ENCODE measurements at regions not wholly inside any gene's neighbourhood (a gene's known extent, or its start where the extent isn't known, plus 50 kb on each side); places are given as distances from the start of the nearest gene placed in this dataset.

- TF ChIP-seq CTCF (IDR thresholded peaks at IDR 0.05; ENCODE audit: insufficient read depth, low read length, missing control alignments), result no peak
- no peak for DNase-seq (ENCODE audit: low read depth, low spot score)
- POLR2A ChIA-PET, result no interaction called here
- H3K4me3 ChIP-seq (ENCODE audit: low read depth, low read length), result no peak overlapping the region
- CTCF ChIA-PET, result interaction anchor here (3.1 kb wide), 1 partner anchor 24 kb away, joined by 12 read pairs; no protein-coding TSS in a partner anchor
Measured at GRCh38 chr21:36606983-36607325, 92.0 kb upstream of the SIM2 start.

GRCh38 chr21:36608041-36608896 lies 90.6 kb upstream of the SIM2 start:
- no peak for DNase-seq (ENCODE audit: low read depth, low spot score)
- POLR2A ChIA-PET, result no interaction called here
- H3K4me3 ChIP-seq (ENCODE audit: low read depth, low read length), result no peak overlapping the region
- no peak for TF ChIP-seq CTCF (IDR thresholded peaks at IDR 0.05; ENCODE audit: insufficient read depth, low read length, missing control alignments)
- CTCF ChIA-PET, result interaction anchor here (0.6 to 3.1 kb wide), 3 partner anchors 18 to 22 kb away, joined by 3 to 12 read pairs (median 3); no protein-coding TSS in a partner anchor

- no peak for DNase-seq (ENCODE audit: low read depth, low spot score)
- CTCF ChIA-PET, result interaction anchor here (0.6 to 1.0 kb wide), 2 partner anchors 18 to 21 kb away, joined by 3 read pairs; no protein-coding TSS in a partner anchor
- POLR2A ChIA-PET, result no interaction called here
Measured at GRCh38 chr21:36608897-36609225, 90.1 kb upstream of the SIM2 start.

GRCh38 chr21:36609654-36610053 lies 89.3 kb upstream of the SIM2 start:
- CTCF ChIA-PET, result interaction anchor here (0.9 to 1.4 kb wide), 3 partner anchors 14 to 21 kb away, joined by 3 to 9 read pairs (median 3); no protein-coding TSS in a partner anchor
- POLR2A ChIA-PET, result no interaction called here
- DNase-seq (ENCODE audit: low read depth, low spot score), result no peak
- H3K4me3 ChIP-seq (ENCODE audit: low read depth, low read length), result no peak overlapping the region
- TF ChIP-seq CTCF (IDR thresholded peaks at IDR 0.05; ENCODE audit: insufficient read depth, low read length, missing control alignments), result no peak

More at GRCh38 chr21:36608897-36609225, 90.1 kb upstream of the SIM2 start:
- no peak for TF ChIP-seq CTCF (IDR thresholded peaks at IDR 0.05; ENCODE audit: insufficient read depth, low read length, missing control alignments)
- H3K4me3 ChIP-seq (ENCODE audit: low read depth, low read length), result no peak overlapping the region

- TF ChIP-seq CTCF (IDR thresholded peaks at IDR 0.05; ENCODE audit: insufficient read depth, low read length, missing control alignments), result no peak
- H3K4me3 ChIP-seq (ENCODE audit: low read depth, low read length), result no peak overlapping the region
- ChIA-PET CTCF (interaction anchor here (0.9 to 1.4 kb wide), 3 partner anchors 15 to 20 kb away, joined by 3 to 9 read pairs (median 4); no protein-coding TSS in a partner anchor), POLR2A (no interaction called here)
- DNase-seq (ENCODE audit: low read depth, low spot score), result no peak
Measured at GRCh38 chr21:36610201-36610600, 88.7 kb upstream of the SIM2 start.

- H3K4me3 ChIP-seq (ENCODE audit: low read depth, low read length), result no peak overlapping the region
- DNase-seq (ENCODE audit: low read depth, low spot score), result no peak
- ChIA-PET CTCF (interaction anchor here (1.1 to 1.4 kb wide), 2 partner anchors 14 to 19 kb away, joined by 4 to 9 read pairs; no protein-coding TSS in a partner anchor), POLR2A (no interaction called here)
- no peak for TF ChIP-seq CTCF (IDR thresholded peaks at IDR 0.05; ENCODE audit: insufficient read depth, low read length, missing control alignments)
Measured at GRCh38 chr21:36610935-36611334, 88.0 kb upstream of the SIM2 start.

Measured in AG04449 (cell line).